Ureter (tissue), 1 donor: ENCODE measurements at regions not wholly inside any gene's neighbourhood (a gene's known extent, or its start where the extent isn't known, plus 50 kb on each side); places are given as distances from the start of the nearest gene placed in this dataset.

Experiments
- DNase-seq: peaks from one replicate; pipeline ENCODE4 v3.0.0-alpha.2; 2020; ENCODE audit warnings: low spot score
- donor health status: DM: yes; HTN: yes; CAD: no.

DNA sequence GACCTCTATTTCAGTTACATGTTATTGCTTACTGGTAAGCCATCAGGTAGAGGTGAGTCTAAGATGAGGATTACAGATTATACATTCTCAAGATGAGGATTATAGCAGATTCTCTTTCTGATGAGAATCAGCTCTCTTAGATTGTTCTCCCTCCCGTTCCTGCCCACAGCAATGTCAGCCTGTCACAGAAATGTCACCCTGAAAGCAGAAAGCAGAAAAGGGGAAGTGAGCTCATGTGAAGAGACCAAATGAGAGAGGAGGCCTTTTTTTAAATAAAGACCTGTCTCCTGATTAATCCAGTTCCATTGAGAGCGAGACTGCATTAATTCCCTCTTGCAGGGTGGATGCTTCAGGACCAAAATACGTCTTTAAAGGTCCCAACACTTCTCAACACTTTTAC is 445.6 kb downstream of the KCTD12 start:
- no peak for DNase-seq

DNA sequence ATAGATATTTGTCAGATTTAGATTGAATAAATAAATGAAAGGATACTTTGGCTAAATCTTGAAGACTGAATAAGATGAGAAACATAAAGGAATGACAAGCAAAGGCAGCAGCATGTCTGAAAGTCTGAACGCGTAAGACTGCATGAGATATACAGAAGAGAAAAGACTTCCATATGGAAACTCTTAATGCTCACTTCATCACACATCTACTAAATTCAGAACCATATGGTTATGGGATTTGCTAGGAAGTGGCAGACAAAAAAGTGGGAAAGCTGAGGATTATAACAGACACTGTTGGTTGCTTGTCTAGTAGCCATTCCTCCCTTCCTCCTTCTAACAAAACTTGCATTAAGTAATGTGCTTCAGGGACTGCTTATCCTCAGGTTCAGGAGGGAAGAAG is 446.7 kb downstream of the KCTD12 start:
- DNase-seq: no peak

DNA sequence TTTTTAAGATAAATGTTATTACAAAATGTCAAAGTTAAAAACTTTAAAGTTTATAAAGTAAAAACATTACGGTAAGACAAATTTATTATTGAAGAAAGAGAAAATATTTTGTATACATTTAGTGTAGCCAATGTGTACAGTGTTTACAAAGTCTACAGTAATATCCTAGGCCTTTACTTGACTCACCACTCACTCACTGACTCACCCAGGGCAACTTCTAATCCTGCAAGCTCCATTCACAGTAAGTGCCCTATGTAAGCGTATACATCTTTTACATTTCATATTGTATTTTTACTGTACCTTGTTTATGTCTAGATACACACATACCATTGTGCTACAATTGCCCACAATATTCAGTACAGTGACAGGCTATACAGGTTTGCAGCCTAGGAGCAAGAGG is 448.2 kb downstream of the KCTD12 start:
- DNase-seq: no peak

DNA sequence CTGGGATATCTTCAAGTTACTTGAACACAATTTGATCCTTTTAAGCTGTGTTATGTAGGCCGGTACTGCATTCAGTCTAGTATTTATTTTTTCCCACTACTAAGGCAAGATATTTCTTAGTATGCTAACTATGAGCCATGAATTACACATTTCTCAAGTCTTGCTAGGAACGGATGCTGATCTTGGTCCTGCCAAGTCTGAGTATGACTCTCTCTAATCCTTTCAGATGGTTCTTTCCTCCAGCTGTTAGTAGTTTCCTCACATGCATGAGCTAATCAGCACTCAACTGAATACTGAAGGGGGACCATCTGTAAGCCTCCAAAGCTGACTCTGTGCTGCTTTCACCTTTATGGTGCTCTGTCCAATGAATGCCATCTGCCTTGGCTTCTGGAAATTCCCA is 460.3 kb downstream of the KCTD12 start:
- DNase-seq: no peak

DNA sequence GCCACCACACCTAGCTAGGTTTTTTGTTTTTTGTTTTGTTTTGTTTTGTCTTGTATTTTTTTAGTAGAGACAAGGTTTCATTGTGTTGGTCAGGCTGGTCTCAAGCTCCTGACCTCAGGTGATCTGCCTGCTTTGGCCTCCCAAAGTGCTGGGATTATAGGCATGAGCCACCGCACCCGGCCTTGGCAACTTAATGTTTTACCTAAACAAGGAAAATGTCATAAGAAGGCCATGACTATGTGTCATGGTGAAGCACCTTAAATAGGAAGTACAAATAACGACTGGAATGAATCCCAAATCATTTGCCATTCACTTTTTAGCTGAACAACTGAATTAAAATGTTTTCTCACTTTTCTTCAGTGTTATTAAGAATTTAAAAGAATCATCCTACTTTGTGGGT is 465.2 kb downstream of the KCTD12 start:
- DNase-seq: no peak

DNA sequence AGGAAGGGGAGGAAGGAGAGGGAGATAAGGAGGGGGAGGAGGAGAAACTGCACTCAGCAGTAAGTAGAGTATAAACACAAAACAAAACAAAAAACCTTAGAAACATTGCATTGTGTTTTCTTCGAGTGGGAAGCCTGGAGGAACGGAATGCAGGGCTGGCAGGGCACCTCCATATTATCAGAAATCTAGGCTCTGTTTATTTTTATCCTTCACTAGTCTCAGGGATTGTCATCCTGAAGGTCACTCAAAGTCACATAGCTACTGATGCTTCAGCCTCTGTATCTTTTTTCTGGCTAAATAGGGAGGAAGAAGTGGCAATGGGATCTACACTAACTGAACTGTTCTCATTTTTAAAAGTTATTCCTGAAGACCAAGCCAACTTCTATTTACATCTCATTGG is 467.8 kb downstream of the KCTD12 start:
- no peak for DNase-seq

DNA sequence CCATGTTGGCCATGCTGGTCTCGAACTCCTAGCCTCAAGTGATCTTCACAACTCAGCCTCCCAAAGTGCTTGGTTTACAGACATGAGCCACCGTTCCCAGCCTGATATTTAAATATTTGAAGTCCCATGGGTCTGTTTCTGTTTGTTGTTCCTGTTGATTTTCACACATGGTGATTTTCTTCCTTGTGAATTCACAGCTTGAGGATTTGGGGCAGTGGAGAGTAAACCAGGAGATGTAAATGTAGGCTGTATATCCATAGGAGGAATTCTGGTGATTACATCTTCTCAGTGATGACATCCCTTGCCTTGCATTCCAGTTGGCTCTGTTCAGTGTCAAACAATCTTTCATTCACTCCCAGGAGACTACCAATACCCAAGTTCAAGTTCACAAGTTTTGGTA is 471.9 kb downstream of the KCTD12 start:
- DNase-seq: no peak

DNA sequence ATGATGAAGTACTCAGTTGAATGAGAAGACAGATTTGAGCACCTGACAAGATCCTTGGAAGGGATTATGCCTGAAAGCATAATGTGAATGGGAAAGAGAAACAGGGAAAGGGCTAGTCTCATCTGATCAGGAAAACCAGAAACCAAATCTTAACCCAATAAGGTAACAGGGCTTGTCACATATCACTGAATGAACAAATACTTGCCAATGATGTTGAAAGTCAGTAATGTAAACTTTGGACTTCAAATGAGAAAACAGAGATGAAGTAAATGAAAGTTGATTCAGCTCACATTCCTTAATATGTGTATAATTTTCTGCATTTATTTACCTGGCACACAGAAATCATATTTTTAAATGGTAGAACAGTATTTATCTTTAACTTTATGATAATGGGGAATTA is 480.0 kb downstream of the KCTD12 start:
- DNase-seq: no peak

DNA sequence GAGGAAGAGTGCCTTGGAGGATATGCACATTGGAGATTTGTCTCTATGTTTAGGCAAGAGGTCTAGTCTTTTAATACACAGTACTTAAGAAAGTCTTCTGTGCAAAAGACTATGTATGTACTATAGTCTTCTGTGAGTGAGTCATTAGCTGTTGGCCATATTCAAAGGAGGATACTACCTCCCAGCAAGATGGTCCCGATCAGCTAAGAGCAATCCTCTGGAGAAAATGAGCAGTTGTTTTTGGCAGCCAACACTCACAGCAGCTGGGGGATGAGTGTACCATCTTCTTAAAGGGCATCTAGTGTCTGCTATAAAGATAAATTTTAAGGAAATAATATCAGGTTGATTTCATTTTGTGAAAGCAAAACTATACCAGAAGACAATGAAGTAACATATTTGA is 487.8 kb downstream of the KCTD12 start:
- no peak for DNase-seq

DNA sequence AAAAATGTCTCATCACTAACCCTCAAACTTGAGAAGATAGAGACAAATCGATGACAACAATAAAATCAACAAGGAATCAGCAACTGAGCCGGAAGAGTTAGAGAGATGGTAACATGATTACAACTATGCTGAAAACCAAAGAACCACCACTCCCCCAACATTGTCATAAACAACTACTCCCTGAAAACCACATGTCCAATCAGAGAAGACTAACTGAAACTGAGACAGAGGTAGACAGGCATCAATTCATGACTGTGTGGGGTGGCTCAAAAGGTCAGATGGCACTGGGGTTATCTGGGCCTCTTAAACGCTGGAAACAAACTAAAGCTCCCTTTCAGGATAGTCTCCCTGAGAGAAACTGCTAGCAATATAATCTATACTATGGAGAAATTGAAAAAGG is 488.8 kb downstream of the KCTD12 start:
- DNase-seq: no peak

DNA sequence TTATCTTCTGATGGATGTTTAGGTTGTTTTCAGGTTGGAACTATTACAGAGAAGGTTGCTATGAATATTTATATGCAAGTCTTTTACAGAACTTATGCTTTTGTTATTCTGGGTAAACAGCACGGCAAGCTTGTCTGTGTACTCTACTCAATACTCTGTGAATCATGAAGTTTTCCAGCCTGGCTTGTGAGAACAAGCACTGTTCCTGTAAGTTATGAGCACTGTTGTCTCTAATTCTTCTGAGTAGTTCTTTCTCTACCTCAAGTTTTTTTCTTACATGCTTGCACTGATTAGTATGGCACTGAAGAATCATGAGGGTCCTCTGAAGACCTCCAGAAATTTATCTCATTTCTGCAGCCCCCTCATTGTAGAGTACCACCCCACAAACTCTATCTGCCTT is 496.9 kb downstream of the KCTD12 start:
- no peak for DNase-seq

DNA sequence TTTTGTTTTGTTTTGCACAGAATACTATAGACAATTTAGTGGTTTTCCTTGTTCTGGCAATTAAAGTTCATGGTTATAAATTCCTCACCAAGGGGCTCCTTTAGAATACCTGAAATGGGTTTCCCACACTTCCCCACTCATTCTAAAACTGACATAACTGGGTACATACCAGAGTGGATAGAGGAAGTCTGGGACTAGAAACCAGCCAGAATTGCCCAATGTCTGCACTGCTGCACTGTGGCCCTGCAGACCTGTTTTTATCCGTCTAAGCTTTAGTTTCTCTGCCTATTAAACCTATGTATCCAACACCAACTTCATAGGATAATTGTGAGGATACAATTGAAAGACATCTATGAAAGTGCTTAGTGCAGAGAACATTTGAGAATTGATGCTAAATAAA is 498.6 kb downstream of the KCTD12 start:
- DNase-seq: no peak

DNA sequence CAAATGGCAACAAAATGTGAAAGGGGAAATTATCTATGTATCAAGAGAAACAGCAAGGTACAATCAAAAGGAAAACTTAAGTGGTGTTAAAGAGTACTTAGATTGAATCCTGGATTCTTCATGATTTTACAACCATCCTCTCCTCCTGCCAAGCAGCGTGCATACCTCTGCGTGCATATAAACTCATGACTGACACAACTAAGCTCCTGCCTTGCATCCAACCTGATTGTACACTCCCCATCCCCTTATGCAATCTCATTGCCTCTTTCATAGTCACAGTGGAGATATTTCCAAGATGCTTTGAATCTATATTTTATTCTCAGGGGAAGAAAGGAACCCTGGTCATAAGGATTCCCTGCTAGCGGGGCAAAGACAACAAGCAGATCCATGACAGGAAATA is 499.9 kb downstream of the KCTD12 start:
- no peak for DNase-seq

DNA sequence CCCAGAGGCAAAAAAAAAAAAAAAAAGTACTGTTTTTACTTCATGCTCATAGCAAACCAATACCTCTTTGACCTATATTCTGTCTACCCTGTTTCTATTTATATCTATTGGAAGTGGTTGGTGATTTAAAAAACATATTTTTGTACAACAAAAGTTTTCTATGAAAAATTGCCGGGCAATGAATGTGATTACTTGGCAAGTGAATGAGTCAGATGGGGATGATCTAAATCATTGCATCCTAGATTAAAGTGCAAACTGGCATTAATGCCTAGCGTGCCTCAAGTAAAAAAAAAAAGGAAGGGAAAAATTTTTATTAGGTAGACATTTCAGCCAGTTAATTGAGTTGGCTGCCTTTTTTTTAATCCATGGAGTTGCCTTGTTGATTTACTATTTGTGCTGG is 500.6 kb downstream of the KCTD12 start:
- DNase-seq: no peak

DNA sequence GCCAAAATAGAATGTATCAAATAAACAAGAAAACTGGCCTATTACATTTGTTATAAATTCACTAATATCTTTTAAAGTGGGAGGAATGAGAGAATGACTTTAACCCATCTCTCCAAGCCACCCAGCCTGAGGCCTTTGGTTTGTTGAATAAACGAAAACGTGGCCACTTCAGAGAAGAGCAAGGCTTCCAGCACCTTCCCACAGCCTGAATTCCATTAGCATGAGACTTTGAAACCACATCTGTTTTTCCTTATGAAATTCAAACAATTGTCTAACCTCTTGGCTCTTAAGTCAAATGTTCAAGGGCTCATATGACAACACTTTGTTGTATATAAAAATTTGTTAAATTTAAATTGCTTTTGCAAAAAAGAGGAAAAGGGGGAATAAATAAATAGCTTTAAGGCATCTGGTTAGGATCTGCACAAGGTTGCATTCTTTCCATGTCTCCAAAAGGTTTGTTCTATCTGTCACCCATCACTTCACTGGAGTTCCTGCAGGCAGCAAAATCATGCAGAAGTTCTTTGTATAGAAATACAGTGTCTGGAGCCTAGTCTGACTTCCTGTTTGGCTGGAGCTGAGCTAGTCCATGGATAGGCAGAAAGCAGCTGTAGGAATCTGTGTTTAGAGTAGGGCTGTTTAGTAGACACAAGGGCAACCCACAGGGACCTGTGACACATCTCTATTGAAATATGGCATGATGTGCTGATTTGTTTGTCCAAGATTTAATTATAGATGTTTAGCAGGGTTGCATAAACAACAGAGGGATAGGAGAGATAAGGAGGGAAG is 502.3 kb downstream of the KCTD12 start:
- no peak for DNase-seq

DNA sequence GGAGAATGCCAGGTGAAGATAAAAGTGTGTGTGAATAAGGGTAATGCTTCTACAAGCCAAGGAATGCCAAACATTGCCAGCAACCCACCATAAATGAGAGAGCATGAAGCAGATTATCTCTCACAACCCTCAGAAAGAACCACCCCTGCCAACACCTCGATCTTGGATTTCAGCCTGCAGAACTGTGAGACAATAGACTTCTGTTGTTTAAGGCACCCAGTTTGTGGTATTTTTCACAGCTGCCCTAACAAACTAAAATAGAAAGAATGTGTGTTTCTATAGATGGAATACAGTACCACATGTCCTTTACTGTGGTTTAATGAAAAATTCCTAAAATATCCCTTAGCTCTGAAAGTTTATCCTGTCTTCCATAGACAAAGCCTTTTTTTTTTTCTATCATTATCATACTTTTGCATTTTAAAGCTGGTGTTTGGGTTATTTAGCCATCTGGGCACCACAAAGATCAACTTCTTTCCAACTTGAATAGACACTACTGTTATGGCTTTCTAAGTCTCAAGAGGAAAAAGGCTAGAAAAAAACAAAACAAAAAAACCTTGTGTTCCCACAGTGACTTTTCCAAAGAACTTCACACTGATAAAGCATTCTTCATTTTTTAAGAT is 505.6 kb downstream of the KCTD12 start:
- DNase-seq: no peak

DNA sequence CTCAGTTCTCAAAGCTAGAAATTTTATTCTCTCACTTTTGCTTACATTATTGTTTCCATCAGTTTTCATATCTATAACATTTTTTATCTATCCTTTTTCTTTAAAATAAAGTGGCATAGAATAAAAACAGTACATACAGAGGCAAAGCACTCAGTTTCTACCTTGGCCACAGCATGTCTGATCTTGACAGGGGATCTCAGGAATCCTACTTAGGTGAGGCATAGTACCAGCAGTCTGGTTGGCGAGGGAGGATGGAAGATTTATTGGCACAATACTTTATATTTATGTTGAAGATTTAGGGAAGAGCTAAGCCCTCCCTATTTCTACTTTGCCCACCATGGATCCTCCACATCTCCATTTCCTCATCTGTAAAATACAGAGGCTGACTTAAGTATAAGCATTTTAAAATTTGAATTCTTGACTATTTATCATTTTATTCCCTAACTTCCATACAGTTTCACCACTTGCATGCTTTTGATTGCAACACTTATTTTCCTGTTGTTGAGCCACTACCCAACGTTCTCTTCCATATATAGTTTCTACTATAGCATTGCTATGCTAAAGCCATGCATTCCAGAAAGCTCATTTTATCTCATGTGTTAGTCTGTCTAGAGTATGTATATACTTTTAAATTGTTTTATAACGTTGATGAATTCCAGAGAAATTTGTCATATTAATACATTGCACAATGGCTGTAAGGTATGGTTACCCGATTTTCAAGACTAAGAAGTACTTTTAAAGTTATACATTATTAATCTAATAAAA is 506.7 kb downstream of the KCTD12 start:
- DNase-seq: no peak

DNA sequence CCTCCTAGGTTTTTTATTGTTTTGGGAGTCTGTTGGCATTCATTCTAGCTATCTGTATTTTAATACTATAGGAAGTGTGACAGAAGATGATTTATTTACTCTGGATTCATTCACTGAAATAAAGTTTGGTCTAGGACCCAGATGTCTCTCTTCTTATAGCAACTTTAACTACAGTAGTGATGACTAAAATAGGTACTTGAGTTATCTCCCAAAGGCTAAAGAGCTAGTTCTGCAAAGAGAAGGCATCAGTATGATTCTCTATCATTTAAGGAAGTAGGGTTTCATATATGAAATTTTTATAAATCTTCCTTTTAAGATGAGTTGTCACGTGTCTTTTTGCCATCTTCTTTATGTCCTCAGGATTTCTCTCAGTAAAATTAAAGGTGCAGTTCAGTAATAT is 507.4 kb downstream of the KCTD12 start:
- DNase-seq: no peak

DNA sequence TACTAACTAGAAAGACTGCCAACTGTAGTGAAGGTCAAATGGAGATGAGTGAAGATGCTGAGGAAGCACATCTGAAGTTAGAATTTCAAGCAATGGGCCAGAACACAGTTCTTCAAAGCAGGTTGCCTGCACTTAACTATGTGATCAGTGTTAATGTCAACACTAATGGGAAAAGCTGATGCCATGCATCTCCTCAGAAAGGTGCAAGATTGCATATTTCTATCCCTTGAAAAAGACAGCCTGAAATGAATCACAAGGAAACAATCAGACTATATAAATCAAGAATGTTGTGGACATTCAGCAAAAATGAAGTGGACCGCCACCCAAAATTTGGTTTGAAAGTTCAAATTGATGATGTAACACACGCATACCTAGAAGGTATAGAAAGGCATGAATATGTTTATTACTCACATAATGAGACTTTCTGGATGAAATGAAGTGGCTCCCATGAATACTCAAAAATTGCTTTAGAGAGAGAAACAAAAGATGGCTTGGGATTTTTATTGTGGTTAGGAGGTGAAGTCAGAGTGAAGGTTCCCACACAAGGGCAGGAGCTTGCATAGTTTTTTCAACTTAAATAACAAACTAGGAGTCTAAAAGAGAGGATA is 522.4 kb downstream of the KCTD12 start:
- DNase-seq: no peak

DNA sequence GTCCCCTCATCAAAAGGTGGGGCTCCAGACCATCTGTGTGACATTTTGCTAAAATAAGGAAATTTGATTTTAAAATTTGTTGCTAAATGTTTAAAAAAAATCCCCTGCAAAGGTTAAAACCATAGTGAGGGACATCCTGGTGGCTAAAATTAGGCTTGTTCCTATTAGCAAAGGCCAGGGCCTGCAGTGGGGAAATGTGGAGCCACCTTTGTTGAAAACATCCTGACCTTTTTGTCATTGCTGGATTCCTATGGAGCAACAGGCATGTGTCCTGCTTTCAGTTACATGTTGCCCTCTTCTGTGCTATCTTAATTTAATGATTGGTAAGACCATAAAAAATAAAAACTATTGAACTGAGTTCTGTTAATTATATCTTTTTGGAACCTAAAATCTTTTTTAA is 524.3 kb downstream of the KCTD12 start:
- DNase-seq: no peak

DNA sequence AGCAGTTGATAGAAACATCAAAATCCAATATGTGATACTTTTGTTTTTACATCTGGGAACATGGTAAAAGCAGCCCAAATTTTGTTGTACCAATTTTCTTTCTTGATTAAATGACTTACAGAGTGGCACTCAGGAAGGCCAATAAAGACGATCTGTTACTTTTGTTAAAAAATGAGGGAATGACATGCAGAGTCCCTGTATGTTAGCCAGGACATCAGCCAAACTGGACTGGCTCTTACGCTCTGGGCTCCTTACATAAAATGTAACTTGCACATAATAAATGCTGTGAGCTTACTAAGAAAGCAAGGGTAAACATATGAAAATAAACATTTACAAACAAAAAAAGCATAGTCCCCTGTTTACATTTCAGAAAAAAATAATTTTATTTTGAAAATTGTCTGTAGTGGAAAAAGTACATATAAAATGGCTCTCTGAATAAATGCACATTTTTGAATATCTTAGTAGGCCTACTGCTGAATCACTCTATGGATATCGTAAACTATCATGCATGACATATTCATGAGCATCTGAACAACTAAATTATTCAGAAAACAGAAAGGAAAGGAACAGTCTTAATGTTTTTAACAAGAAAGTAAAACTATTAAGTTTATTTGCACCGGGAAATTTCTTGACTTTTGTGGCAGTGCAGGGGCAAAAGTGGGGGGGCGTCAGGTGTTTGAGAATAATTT is 534.5 kb downstream of the KCTD12 start:
- no peak for DNase-seq

DNA sequence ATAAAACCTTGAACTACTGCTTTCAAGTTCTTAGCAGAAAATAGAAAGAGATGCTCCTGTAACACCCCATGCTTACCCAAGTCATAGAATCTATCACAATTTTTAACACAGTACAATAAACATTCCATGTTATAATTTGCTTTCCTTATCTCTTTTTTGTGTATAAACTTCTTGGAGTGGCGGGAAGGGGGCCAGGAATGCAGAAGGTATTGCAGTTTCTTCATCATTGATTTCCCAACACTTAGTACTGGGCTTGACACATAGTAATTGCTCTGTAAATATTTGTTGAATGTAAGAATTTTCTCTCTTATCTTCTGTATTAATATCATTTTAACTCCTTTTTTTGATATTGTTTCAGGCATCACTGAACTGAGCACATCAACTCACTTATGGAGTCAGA is 535.8 kb downstream of the KCTD12 start:
- no peak for DNase-seq
